Urinary bladder (tissue), 3 donors: ENCODE measurements at regions not wholly inside any gene's neighbourhood (a gene's known extent, or its start where the extent isn't known, plus 50 kb on each side); places are given as distances from the start of the nearest gene placed in this dataset.

Experiments used
- DNase-seq: peaks from one replicate; pipeline ENCODE4 v3.0.0-alpha.2; 2015; ENCODE audit errors: extremely low spot score
- H3K27ac ChIP-seq: one replicate; pipeline ENCODE4 v1.5.1; 2013; ENCODE audit warnings: low read depth, mild to moderate bottlenecking, moderate library complexity
- H3K36me3 ChIP-seq: one replicate; pipeline ENCODE4 v1.6.1; 2013; ENCODE audit warnings: mild to moderate bottlenecking, moderate library complexity; ENCODE audit not compliant: insufficient read depth
- H3K4me1 ChIP-seq: one replicate; pipeline ENCODE4 v1.6.1; 2013; ENCODE audit warnings: mild to moderate bottlenecking, moderate library complexity; ENCODE audit not compliant: insufficient read depth
- H3K4me3 ChIP-seq: one replicate; pipeline ENCODE4 v1.5.1; 2013; ENCODE audit warnings: low read depth, low read length
- WGBS: extraction: QIAGEN DNeasy Blood & Tissue Kit; methylation state at CpG from one replicate; pipeline ENCODE4 v1.1.7; 2013; 5-methylcytosine and 5-hydroxymethylcytosine counted together
- donor health status: healthy with polysubstance abuse.
- donor health status: healthy.

DNA sequence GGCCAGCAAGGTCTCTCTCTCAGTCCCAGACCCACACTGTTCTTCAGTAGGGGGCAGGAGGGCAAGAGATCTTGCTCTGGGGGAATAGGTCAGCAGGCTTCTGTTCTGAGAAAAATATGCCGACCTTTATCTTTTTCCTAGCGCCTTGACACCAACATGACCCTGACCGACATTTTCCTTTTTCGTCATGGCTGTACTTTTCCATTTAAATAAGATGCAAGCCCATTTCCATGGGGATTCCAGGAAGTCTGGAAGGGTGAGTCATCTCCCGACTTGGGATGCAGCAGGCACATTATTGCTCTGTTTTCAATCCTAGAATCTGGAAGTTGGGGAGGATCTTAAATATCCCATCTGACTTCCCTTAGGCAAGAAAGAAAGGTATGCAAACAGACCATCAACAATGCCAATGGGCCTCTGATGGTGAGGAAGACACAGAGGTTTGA, 261.5 kb upstream of the LRTM1 start:
- Histone ChIP-seq H3K4me3 (no peak overlapping the region), H3K27ac (no peak overlapping the region), H3K36me3 (no peaks in the 10 kb centered on the region), H3K4me1 (no peaks in the 10 kb centered on the region)
- WGBS: 75% methylated on average over 5 of the region's 5 CpGs
- DNase-seq: no peak

DNA sequence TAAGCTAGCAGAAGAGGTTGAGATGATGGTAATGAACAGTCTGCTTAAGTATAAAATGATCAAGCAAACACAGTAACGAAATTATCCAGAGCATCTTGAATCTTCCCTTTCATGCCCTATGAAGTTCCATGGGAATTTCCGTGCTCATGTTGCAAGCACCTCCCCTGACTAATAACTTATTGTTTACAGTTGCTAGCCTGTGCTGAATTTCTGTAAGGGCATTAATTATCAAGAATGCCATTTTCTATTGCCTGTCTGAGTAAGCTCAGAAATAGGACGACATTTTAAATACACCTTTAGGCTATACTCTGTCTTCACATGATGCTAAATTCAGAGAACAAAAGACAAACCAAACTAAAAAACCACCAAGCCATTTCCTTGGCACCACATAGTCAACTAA, 257.5 kb upstream of the LRTM1 start:
- Histone ChIP-seq H3K4me3 (no peak overlapping the region), H3K36me3 (no peaks in the 10 kb centered on the region), H3K4me1 (no peaks in the 10 kb centered on the region), H3K27ac (no peak overlapping the region)
- WGBS: 79% methylated on average over 3 of the region's 3 CpGs
- DNase-seq: no peak

- H3K4me1 ChIP-seq: no peaks in the 10 kb centered on the region
- no peaks in the 10 kb centered on the region for H3K36me3 ChIP-seq
- no peak for DNase-seq
- no peak overlapping the region for H3K27ac ChIP-seq
- no peak overlapping the region for H3K4me3 ChIP-seq
These were observed 255.3 kb upstream of the LRTM1 start for GRCh38 chr3:55183201-55183600.

DNA sequence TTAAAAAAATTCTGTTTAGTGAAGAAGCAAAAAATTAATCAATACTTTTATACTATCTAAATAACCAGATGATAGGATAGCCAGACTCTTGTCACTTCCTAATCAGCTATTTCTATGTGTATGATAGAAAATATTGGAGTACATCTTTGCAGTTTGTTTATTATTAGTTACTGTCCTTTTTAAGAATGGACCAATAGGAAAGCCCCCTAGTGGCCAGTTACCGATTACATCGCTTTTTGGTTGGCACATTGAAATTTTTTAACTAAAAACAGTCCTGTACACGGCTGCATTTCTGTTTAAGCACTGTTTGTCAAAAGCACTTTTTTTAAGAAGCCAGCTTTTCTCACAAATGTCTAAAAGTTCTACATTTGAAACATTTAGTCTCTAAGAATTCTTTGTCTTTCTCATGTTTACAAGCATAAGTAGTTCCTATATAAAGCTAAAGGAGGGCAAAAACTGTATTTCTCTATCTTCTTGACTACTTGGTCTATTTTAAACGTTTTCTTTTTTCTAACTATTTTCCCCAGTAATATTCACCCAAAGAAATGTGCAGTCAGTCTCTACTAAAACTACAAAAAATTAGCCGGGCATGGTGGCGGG, 253.2 kb upstream of the LRTM1 start:
- H3K36me3 ChIP-seq: no peaks in the 10 kb centered on the region
- WGBS: 41% methylated on average over 6 of the region's 6 CpGs
- no peak overlapping the region for H3K4me3 ChIP-seq
- H3K4me1 ChIP-seq: no peaks in the 10 kb centered on the region
- no peak overlapping the region for H3K27ac ChIP-seq
- no peak for DNase-seq

- 85% methylated on average over 3 of the region's 3 CpGs for WGBS
These were observed 252.3 kb upstream of the LRTM1 start for GRCh38 chr3:55180161-55180560.

DNA sequence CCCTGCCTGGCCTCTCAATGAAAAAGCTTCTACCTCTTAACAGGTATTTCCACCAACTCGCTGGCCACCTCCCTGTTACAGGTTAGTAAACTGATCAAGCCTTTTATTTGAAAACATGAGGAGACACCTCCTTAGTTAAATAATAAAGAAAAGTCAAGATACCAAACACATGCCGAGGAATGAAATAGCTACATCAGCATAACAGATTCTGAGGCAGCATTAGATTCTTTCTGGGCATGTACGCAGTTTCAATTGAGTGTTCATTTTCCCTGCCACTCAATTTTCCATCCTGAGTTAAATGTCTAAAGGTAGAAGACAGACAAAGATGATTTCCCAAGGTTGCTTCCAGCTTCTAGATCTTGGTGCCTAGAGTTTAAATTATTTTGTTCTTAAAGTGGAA, 250.5 kb upstream of the LRTM1 start:
- no peaks in the 10 kb centered on the region for H3K4me1 ChIP-seq
- no peak for DNase-seq
- H3K36me3 ChIP-seq: no peaks in the 10 kb centered on the region
- 92% methylated on average over 3 of the region's 3 CpGs for WGBS
- H3K4me3 ChIP-seq: no peak overlapping the region
- H3K27ac ChIP-seq: no peak overlapping the region

More at GRCh38 chr3:55180161-55180560, 252.3 kb upstream of the LRTM1 start:
- no peak overlapping the region for H3K27ac ChIP-seq
- DNase-seq: no peak
- H3K36me3 ChIP-seq: no peaks in the 10 kb centered on the region
- H3K4me1 ChIP-seq: no peaks in the 10 kb centered on the region
- H3K4me3 ChIP-seq: no peak overlapping the region

DNA sequence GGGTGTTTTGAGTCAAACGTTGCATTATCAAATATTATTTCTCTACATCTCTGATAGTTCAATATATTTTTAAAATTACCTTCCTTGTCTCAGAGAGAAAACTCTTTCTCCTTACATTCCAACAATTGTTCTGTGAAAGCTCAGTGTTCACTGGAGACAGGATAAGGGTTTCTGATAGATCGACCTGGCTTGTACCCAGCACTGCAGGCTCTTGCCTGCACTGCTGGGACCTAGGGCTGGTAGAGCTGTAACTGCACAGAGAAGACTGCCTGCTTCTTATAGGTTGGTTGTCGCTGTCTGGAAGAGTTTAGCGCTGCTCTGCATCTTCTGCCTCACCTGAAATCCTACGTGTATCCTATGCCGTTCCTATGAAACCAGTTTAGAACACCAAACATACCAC, 249.9 kb upstream of the LRTM1 start:
- Histone ChIP-seq H3K4me1 (no peaks in the 10 kb centered on the region), H3K27ac (no peak overlapping the region), H3K36me3 (no peaks in the 10 kb centered on the region), H3K4me3 (no peak overlapping the region)
- no peak for DNase-seq
- 69% methylated on average over 6 of the region's 6 CpGs for WGBS

DNA sequence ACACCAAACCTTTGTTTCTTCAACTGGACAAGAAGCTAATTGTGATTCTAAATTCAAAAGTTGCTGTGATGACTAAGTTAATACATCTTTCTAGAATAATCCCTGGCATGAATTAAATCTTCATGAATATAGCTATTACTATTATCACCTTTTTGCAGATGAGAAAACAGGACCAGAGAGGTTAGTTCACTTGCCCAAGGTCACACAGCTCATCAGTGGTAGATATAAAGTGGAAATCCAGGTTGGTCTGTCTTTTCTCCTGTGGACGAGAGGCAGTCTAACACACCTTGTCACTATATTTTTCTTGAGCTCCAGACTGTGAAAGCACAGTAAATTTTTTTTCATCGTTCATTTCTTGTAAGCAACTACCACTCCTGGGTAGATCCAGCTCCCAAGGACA, 247.6 kb upstream of the LRTM1 start:
- Histone ChIP-seq H3K4me1 (no peaks in the 10 kb centered on the region), H3K36me3 (no peaks in the 10 kb centered on the region), H3K27ac (no peak overlapping the region), H3K4me3 (no peak overlapping the region)
- WGBS: 72% methylated on average over 2 of the region's 2 CpGs
- DNase-seq: no peak

DNA sequence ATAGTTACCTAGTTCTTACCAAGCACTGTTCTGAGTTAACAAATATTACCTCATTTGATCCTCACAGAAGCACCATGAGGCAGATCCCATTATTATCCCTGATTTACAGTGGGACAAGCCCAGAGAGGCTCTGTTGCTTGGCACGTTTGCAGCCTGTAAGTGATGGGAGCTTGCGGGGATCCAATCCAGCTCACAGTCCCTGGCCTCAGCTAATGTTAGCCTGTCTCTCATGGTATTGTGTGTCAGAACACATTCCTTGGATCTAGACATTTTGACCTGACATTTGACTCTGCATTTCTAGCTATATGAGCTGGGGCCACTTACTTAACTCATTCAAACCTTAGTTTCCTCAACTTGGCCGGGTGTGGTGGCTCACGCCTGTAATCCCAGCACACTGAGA, 246.9 kb upstream of the LRTM1 start:
- H3K27ac ChIP-seq: no peak overlapping the region
- no peaks in the 10 kb centered on the region for H3K4me1 ChIP-seq
- no peak overlapping the region for H3K4me3 ChIP-seq
- no peak for DNase-seq
- H3K36me3 ChIP-seq: no peaks in the 10 kb centered on the region
- 77% methylated on average over 4 of the region's 4 CpGs for WGBS

DNA sequence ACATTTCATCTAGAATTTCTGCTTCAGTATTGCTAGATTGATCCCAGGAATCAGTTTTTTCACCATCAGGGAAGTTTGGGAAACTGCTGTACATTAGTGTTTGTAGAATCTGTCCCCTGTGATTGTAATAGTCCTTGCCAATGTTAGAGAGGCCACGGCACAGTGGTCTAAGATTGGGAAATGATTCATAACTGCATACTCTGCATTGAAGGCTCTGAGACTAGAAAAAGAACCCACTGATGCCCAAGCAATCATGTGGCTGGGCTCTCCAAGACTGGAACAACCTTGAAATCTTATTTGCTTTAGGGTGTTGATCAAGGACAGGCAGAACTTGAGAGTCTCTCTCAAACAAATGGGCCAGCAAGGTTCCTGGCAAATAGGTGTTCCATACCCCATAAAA, 245.6 kb upstream of the LRTM1 start:
- DNase-seq: no peak
- no peak overlapping the region for H3K27ac ChIP-seq
- WGBS: 87% methylated on average over 1 of the region's 1 CpG
- H3K4me3 ChIP-seq: no peak overlapping the region
- H3K4me1 ChIP-seq: no peaks in the 10 kb centered on the region
- H3K36me3 ChIP-seq: no peaks in the 10 kb centered on the region

GRCh38 chr3:55172913-55173312, 245.1 kb upstream of the LRTM1 start:
- H3K36me3 ChIP-seq: no peaks in the 10 kb centered on the region
- no peak overlapping the region for H3K4me3 ChIP-seq
- no peaks in the 10 kb centered on the region for H3K4me1 ChIP-seq
- no peak overlapping the region for H3K27ac ChIP-seq
- 82% methylated on average over 4 of the region's 4 CpGs for WGBS
- DNase-seq: no peak

GRCh38 chr3:55170444-55170843, 242.6 kb upstream of the LRTM1 start:
- 44% methylated on average over 1 of the region's 1 CpG for WGBS
- Histone ChIP-seq H3K27ac (no peak overlapping the region), H3K4me3 (no peak overlapping the region), H3K4me1 (no peaks in the 10 kb centered on the region), H3K36me3 (no peaks in the 10 kb centered on the region)
- DNase-seq: no peak

- H3K27ac ChIP-seq: no peak overlapping the region
These were observed 241.8 kb upstream of the LRTM1 start for GRCh38 chr3:55169608-55170072.

DNA sequence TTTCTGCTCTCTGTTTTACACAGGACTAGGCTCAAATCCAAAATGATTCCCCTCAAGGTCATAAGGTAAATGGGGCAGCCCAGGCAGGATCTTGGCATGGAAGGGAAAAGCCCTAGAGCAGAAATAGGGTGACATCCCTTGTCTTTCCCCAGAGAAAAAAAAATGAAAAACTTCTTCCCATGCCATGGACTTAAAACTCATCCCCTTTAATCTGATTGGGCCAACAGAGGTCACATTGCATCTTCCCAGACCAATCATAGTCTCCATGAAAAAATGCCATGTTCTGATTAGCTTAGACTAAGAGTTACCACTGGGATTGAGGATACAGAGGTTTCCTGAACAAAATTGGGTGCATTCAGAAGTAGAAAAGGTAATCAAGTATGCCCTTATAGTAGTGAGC, 241.3 kb upstream of the LRTM1 start:
- no peak overlapping the region for H3K27ac ChIP-seq
- H3K4me1 ChIP-seq: no peaks in the 10 kb centered on the region
- H3K4me3 ChIP-seq: no peak overlapping the region
- no peaks in the 10 kb centered on the region for H3K36me3 ChIP-seq
- DNase-seq: no peak

More at GRCh38 chr3:55169608-55170072, 241.8 kb upstream of the LRTM1 start:
- no peaks in the 10 kb centered on the region for H3K4me1 ChIP-seq
- H3K36me3 ChIP-seq: no peaks in the 10 kb centered on the region
- H3K4me3 ChIP-seq: no peak overlapping the region
- WGBS: 39% methylated on average over 5 of the region's 5 CpGs
- DNase-seq: no peak
